Esophagus squamous epithelium (tissue), 4 donors: ENCODE measurements at regions not wholly inside any gene's neighbourhood (a gene's known extent, or its start where the extent isn't known, plus 50 kb on each side); places are given as distances from the start of the nearest gene placed in this dataset.

Source experiments
- CTCF ChIP-seq, 6 experiments: fragments of 450-650 bp in 4 of 6; fragments of 200-600 bp in 2 of 6; sonication (generic) in 2 of 6; IDR thresholded peaks; one replicate each; pipeline ENCODE4 v1.5.1; 2016 to 2019; ENCODE audit warnings: antibody characterized with exemption in 6 of 6, mild to moderate bottlenecking in 4 of 6, moderate library complexity in 4 of 6
- POLR2A ChIP-seq, 4 donors: fragments of 450-650 bp; IDR thresholded peaks; one replicate each; pipeline ENCODE4 v1.6.1; 2017; ENCODE audit warnings: antibody characterized with exemption in 4 of 4, mild to moderate bottlenecking in 4 of 4, moderate library complexity in 3 of 4

- TF ChIP-seq CTCF (IDR thresholded peaks at IDR 0.05) (no peak), POLR2A (IDR thresholded peaks at IDR 0.05) (no peak)
These were observed 95.1 kb downstream of the DIO2 start for GRCh38 chr14:80116157-80116556.
